ENCODE measurements at regions not wholly inside any gene's neighbourhood (a gene's known extent, or its start where the extent isn't known, plus 50 kb on each side); places are given as distances from the start of the nearest gene placed in this dataset.

DNA sequence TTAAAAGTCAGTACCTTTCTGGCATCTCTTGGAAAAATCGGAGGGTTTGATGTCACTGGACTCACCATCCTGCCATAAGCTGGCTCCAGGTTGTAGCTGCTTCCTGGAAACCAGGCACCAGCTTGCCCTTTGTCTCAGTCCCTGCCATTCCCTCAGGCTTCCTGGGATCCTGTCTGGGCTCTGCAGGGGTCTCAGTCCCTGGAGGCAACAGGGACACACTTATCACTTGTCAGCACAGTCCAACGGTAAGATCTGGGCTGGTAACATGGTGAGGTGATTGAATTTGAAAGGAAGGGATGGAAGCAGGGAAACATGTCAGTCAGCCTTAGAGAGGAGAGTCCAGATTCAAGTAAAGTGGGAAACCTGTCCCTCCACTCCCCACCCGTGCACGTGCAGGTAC is 147.6 kb upstream of the ECI2 start:
- H3K4me3 ChIP-seq (ENCODE audit: low read depth, low read length) = no peak overlapping the region
- FAIRE-seq (no peak), DNase-seq (ENCODE audit: low read depth) (no peak)
- H3K27me3 ChIP-seq (ENCODE audit: control insufficient read depth, insufficient read depth, low read length) = peaks cover 1% of the 10 kb centered on the region
- H3K36me3 ChIP-seq (ENCODE audit: control insufficient read depth, insufficient read depth, low read length) = no peaks in the 10 kb centered on the region
- TF ChIP-seq CTCF (IDR thresholded peaks at IDR 0.05; ENCODE audit: insufficient read depth, low read length, severe bottlenecking) = no peak

GRCh38 chr6:4281341-4282293 is 146.2 kb upstream of the ECI2 start:
- peak; percentile 74 for TF ChIP-seq CTCF (IDR thresholded peaks at IDR 0.05; ENCODE audit: insufficient read depth, low read length, severe bottlenecking)
- Histone ChIP-seq H3K4me3 (ENCODE audit: low read depth, low read length) (peak overlapping the region; percentile 27), H3K27me3 (ENCODE audit: control insufficient read depth, insufficient read depth, low read length) (no peaks in the 10 kb centered on the region), H3K36me3 (ENCODE audit: control insufficient read depth, insufficient read depth, low read length) (no peaks in the 10 kb centered on the region)
- peak; percentile 97 for DNase-seq (ENCODE audit: low read depth)
- peak; percentile 58 for FAIRE-seq

- Histone ChIP-seq H3K27me3 (ENCODE audit: control insufficient read depth, insufficient read depth, low read length) (no peaks in the 10 kb centered on the region), H3K36me3 (ENCODE audit: control insufficient read depth, insufficient read depth, low read length) (no peaks in the 10 kb centered on the region), H3K4me3 (ENCODE audit: low read depth, low read length) (no peak overlapping the region)
- DNase-seq (ENCODE audit: low read depth) = peak; percentile 93
- no peak for TF ChIP-seq CTCF (IDR thresholded peaks at IDR 0.05; ENCODE audit: insufficient read depth, low read length, severe bottlenecking)
- FAIRE-seq = peak; percentile 36
These were observed 145.3 kb upstream of the ECI2 start for GRCh38 chr6:4280707-4281106.

GRCh38 chr6:4280031-4280430 is 144.7 kb upstream of the ECI2 start:
- no peak for DNase-seq (ENCODE audit: low read depth)
- no peak for TF ChIP-seq CTCF (IDR thresholded peaks at IDR 0.05; ENCODE audit: insufficient read depth, low read length, severe bottlenecking)
- H3K36me3 ChIP-seq (ENCODE audit: control insufficient read depth, insufficient read depth, low read length) = no peaks in the 10 kb centered on the region
- FAIRE-seq = no peak
- no peak overlapping the region for H3K4me3 ChIP-seq (ENCODE audit: low read depth, low read length)
- no peaks in the 10 kb centered on the region for H3K27me3 ChIP-seq (ENCODE audit: control insufficient read depth, insufficient read depth, low read length)

- no peaks in the 10 kb centered on the region for H3K27me3 ChIP-seq (ENCODE audit: control insufficient read depth, insufficient read depth, low read length)
- peak; percentile 66 for DNase-seq (ENCODE audit: low read depth)
- no peak for FAIRE-seq
- TF ChIP-seq CTCF (IDR thresholded peaks at IDR 0.05; ENCODE audit: insufficient read depth, low read length, severe bottlenecking) = no peak
- no peaks in the 10 kb centered on the region for H3K36me3 ChIP-seq (ENCODE audit: control insufficient read depth, insufficient read depth, low read length)
- no peak overlapping the region for H3K4me3 ChIP-seq (ENCODE audit: low read depth, low read length)
These were observed 139.2 kb upstream of the ECI2 start for GRCh38 chr6:4274382-4275082.

Data from bronchial epithelial cell (primary cell).